ENCODE measurements at regions not wholly inside any gene's neighbourhood (a gene's known extent, or its start where the extent isn't known, plus 50 kb on each side); places are given as distances from the start of the nearest gene placed in this dataset.
A peak's percentile ranks its signal among the peaks of the same experiment; 100 is the strongest.

GRCh38 chr4:134787315-134787714 is 585.7 kb upstream of the PABPC4L start:
- DNase-seq = no peak
- Histone ChIP-seq H3K4me2 (no peak overlapping the region), H2AFZ (no peak overlapping the region), H3F3A (ENCODE audit: insufficient read depth, low read depth) (no peaks in the 10 kb centered on the region), H3K79me2 (ENCODE audit: low read depth) (no peaks in the 10 kb centered on the region), H3K36me3 (ENCODE audit: low read depth) (no peaks in the 10 kb centered on the region), H3K9me2 (ENCODE audit: insufficient read depth) (no peaks in the 10 kb centered on the region), H3K4me3 (no peak overlapping the region), H3K27me3 (ENCODE audit: insufficient read depth, low read depth) (no peaks in the 10 kb centered on the region), H3K9me3 (ENCODE audit: insufficient read depth, low read depth) (no peaks in the 10 kb centered on the region), H3K27ac (no peak overlapping the region), H3K4me1 (replicated peaks; ENCODE audit: insufficient read depth) (no peaks in the 10 kb centered on the region), H4K20me1 (ENCODE audit: insufficient read depth) (no peaks in the 10 kb centered on the region)
- ChIA-PET CTCF (no interaction called here), POLR2A (ENCODE audit: unreplicated experiment) (no interaction called here)
- no TSS peak for BruUV-seq (replicated peaks)
- intact Hi-C loops (cut with micrococcal nuclease; ENCODE audit: unreplicated experiment) = no loop called here
- no peak for TF ChIP-seq EZH2 (IDR thresholded peaks at IDR 0.05; ENCODE audit: low read depth)
- no peak for TF ChIP-seq CTCF (conservative IDR thresholded peaks at IDR 0.05)

GRCh38 chr4:134780244-134780643 is 578.7 kb upstream of the PABPC4L start:
- no peaks in the 10 kb centered on the region for H3K79me2 ChIP-seq (ENCODE audit: low read depth)
- H4K20me1 ChIP-seq (ENCODE audit: insufficient read depth) = no peaks in the 10 kb centered on the region
- DNase-seq = no peak
- no peaks in the 10 kb centered on the region for H3K36me3 ChIP-seq (ENCODE audit: low read depth)
- BruUV-seq (replicated peaks) = no TSS peak
- H3K4me1 ChIP-seq (replicated peaks; ENCODE audit: insufficient read depth) = no peaks in the 10 kb centered on the region
- no peak for TF ChIP-seq CTCF (conservative IDR thresholded peaks at IDR 0.05)
- no peak for TF ChIP-seq EZH2 (IDR thresholded peaks at IDR 0.05; ENCODE audit: low read depth)
- H3K4me2 ChIP-seq = no peak overlapping the region
- ChIA-PET POLR2A (ENCODE audit: unreplicated experiment) (no interaction called here), CTCF (no interaction called here)
- no peaks in the 10 kb centered on the region for H3K9me3 ChIP-seq (ENCODE audit: insufficient read depth, low read depth)
- H3K9me2 ChIP-seq (ENCODE audit: insufficient read depth) = no peaks in the 10 kb centered on the region
- no peaks in the 10 kb centered on the region for H3F3A ChIP-seq (ENCODE audit: insufficient read depth, low read depth)
- no peaks in the 10 kb centered on the region for H3K27me3 ChIP-seq (ENCODE audit: insufficient read depth, low read depth)
- no peak overlapping the region for H3K4me3 ChIP-seq
- intact Hi-C loops (cut with micrococcal nuclease; ENCODE audit: unreplicated experiment) = no loop called here
- no peak overlapping the region for H2AFZ ChIP-seq
- no peak overlapping the region for H3K27ac ChIP-seq

- H3K4me1 ChIP-seq (replicated peaks; ENCODE audit: insufficient read depth) = no peaks in the 10 kb centered on the region
- no peak for DNase-seq
- no peak overlapping the region for H3K4me3 ChIP-seq
- intact Hi-C loops (cut with micrococcal nuclease; ENCODE audit: unreplicated experiment) = loop anchor here (5.0 kb wide), 1 partner anchor 1630 kb away; the partner anchor contains the start of gene PCDH10
- CTCF ChIA-PET = interaction anchor here (1.3 kb wide), 1 partner anchor 1631 kb away, joined by 3 read pairs; no protein-coding TSS in a partner anchor
- no peaks in the 10 kb centered on the region for H3K79me2 ChIP-seq (ENCODE audit: low read depth)
- no peaks in the 10 kb centered on the region for H4K20me1 ChIP-seq (ENCODE audit: insufficient read depth)
- H3F3A ChIP-seq (ENCODE audit: insufficient read depth, low read depth) = no peaks in the 10 kb centered on the region
- H3K9me2 ChIP-seq (ENCODE audit: insufficient read depth) = no peaks in the 10 kb centered on the region
- H3K9me3 ChIP-seq (ENCODE audit: insufficient read depth, low read depth) = no peaks in the 10 kb centered on the region
- H3K36me3 ChIP-seq (ENCODE audit: low read depth) = no peaks in the 10 kb centered on the region
- H3K27ac ChIP-seq = no peak overlapping the region
- H2AFZ ChIP-seq = no peak overlapping the region
- BruUV-seq (replicated peaks) = no TSS peak
- TF ChIP-seq CTCF (conservative IDR thresholded peaks at IDR 0.05) (peak; percentile 31), EZH2 (IDR thresholded peaks at IDR 0.05; ENCODE audit: low read depth) (no peak)
- POLR2A ChIA-PET (ENCODE audit: unreplicated experiment) = interaction anchor here (0.6 kb wide), 1 partner anchor 62 kb away, joined by 3 read pairs; no protein-coding TSS in a partner anchor
- H3K27me3 ChIP-seq (ENCODE audit: insufficient read depth, low read depth) = no peaks in the 10 kb centered on the region
- H3K4me2 ChIP-seq = no peak overlapping the region
These were observed 576.0 kb upstream of the PABPC4L start for GRCh38 chr4:134777606-134778005.
